GM21515 (cell line): ENCODE measurements at regions not wholly inside any gene's neighbourhood (a gene's known extent, or its start where the extent isn't known, plus 50 kb on each side); places are given as distances from the start of the nearest gene placed in this dataset.

ENCODE experiments used
- ATAC-seq: cut with Tn5 transposase; IDR thresholded peaks from one replicate; pipeline ENCODE4 v1.9.1; 2021; ENCODE audit not compliant: unreplicated experiment

GRCh38 chr2:228722311-228722710, 540.8 kb upstream of the SPHKAP start:
- no peak for ATAC-seq

- ATAC-seq: no peak
Measured at GRCh38 chr2:228720895-228721294, 539.4 kb upstream of the SPHKAP start.

- no peak for ATAC-seq
Measured at GRCh38 chr2:228709788-228710371, 528.4 kb upstream of the SPHKAP start.

GRCh38 chr2:228707846-228708245, 526.4 kb upstream of the SPHKAP start:
- ATAC-seq: no peak

GRCh38 chr2:228705318-228705717, 523.8 kb upstream of the SPHKAP start:
- ATAC-seq: no peak

- no peak for ATAC-seq
Measured at GRCh38 chr2:228703152-228703551, 521.7 kb upstream of the SPHKAP start.

- ATAC-seq: no peak
Measured at GRCh38 chr2:228701506-228701905, 520.0 kb upstream of the SPHKAP start.

- no peak for ATAC-seq
Measured at GRCh38 chr2:228700638-228701037, 519.2 kb upstream of the SPHKAP start.

GRCh38 chr2:228699888-228700287, 518.4 kb upstream of the SPHKAP start:
- no peak for ATAC-seq

GRCh38 chr2:228699400-228699799, 517.9 kb upstream of the SPHKAP start:
- no peak for ATAC-seq

GRCh38 chr2:228698963-228699362, 517.5 kb upstream of the SPHKAP start:
- ATAC-seq: no peak

- no peak for ATAC-seq
Measured at GRCh38 chr2:228697456-228697855, 516.0 kb upstream of the SPHKAP start.

GRCh38 chr2:228690681-228691080, 509.2 kb upstream of the SPHKAP start:
- ATAC-seq: no peak

- no peak for ATAC-seq
Measured at GRCh38 chr2:228689053-228689452, 507.6 kb upstream of the SPHKAP start.

- ATAC-seq: no peak
Measured at GRCh38 chr2:228688007-228688645, 506.6 kb upstream of the SPHKAP start.

- ATAC-seq: no peak
Measured at GRCh38 chr2:228681979-228682378, 500.5 kb upstream of the SPHKAP start.

- no peak for ATAC-seq
Measured at GRCh38 chr2:228681426-228681825, 499.9 kb upstream of the SPHKAP start.

GRCh38 chr2:228678110-228678509, 496.6 kb upstream of the SPHKAP start:
- ATAC-seq: no peak

GRCh38 chr2:228675646-228676045, 494.2 kb upstream of the SPHKAP start:
- ATAC-seq: no peak

GRCh38 chr2:228675091-228675490, 493.6 kb upstream of the SPHKAP start:
- ATAC-seq: no peak

GRCh38 chr2:228673876-228674554, 492.5 kb upstream of the SPHKAP start:
- ATAC-seq: no peak

- ATAC-seq: no peak
Measured at GRCh38 chr2:228669690-228670089, 488.2 kb upstream of the SPHKAP start.
